Naive thymus-derived CD8-positive, alpha-beta T cell (primary cell): ENCODE measurements at regions not wholly inside any gene's neighbourhood (a gene's known extent, or its start where the extent isn't known, plus 50 kb on each side); places are given as distances from the start of the nearest gene placed in this dataset.

ENCODE experiments used
- ATAC-seq, 2 donors: fragments of 150-1000 bp; cut with Tn5 transposase in 1 of 2; sonication (Bioruptor Pico), chemical (Tn5 transposase) in 1 of 2; 1 replicate in 1 of 2; 2 replicates in 1 of 2; pipeline ENCODE4 v1.10.0; 2021; ENCODE audit warnings: mild to moderate bottlenecking in 2 of 2, moderate library complexity in 2 of 2
- POLR2A ChIA-PET: fragments of 350-600 bp; sonication (Branson Sonifier 250); formaldehyde crosslinking; loops from one replicate; lab custom pipeline; 2021; ENCODE audit warnings: antibody characterized with exemption; lab: Charles Lee
- DNase-seq, 10 donors: peaks; one replicate each; pipeline versions ENCODE4 v3.0.0 to v3.0.0-alpha.2; 2020 to 2022
- H3K27ac Mint-ChIP-seq, 10 donors: one replicate each; pipeline ENCODE4 v1.8.0; 2020 to 2022; ENCODE audit warnings: mild to moderate bottlenecking in 10 of 10, mixed read lengths in 10 of 10, moderate library complexity in 4 of 10, inconsistent platforms in 1 of 10
- H3K27me3 Mint-ChIP-seq, 5 donors: one replicate each; pipeline ENCODE4 v1.8.0; 2021 to 2022; ENCODE audit warnings: mixed read lengths in 5 of 5
- H3K36me3 Mint-ChIP-seq, 3 donors: one replicate each; pipeline ENCODE4 v1.8.0; 2020 to 2022; ENCODE audit warnings: mixed read lengths in 3 of 3, mild to moderate bottlenecking in 2 of 3, inconsistent platforms in 1 of 3
- H3K4me1 Mint-ChIP-seq, 4 donors: one replicate each; pipeline ENCODE4 v1.8.0; 2021 to 2022; ENCODE audit warnings: mixed read lengths in 4 of 4
- H3K4me3 Mint-ChIP-seq, 10 donors: one replicate each; pipeline ENCODE4 v1.8.0; 2020 to 2022; ENCODE audit warnings: mild to moderate bottlenecking in 10 of 10, mixed read lengths in 10 of 10, moderate library complexity in 6 of 10, inconsistent platforms in 1 of 10
- H3K9me3 Mint-ChIP-seq, 9 donors: one replicate each; pipeline ENCODE4 v1.8.0; 2020 to 2022; ENCODE audit warnings: mixed read lengths in 9 of 9, mild to moderate bottlenecking in 3 of 9, inconsistent platforms in 1 of 9, moderate library complexity in 1 of 9

GRCh38 chr5:143741421-143741820, 70.5 kb upstream of the HMHB1 start:
- Mint-ChIP-seq H3K9me3 (peaks cover 0 to 3% (median 0%) of the 10 kb centered on the region in 9 donors), H3K36me3 (peaks cover 0 to 2% (median 0%) of the 10 kb centered on the region in 3 donors), H3K4me1 (peaks cover 0 to 9% (median 5%) of the 10 kb centered on the region in 4 donors), H3K4me3 (no peak overlapping the region), H3K27me3 (no peaks in the 10 kb centered on the region), H3K27ac (no peak overlapping the region)
- DNase-seq (no peak), ATAC-seq (no peak)
- POLR2A ChIA-PET, result no interaction called here

GRCh38 chr5:143740956-143741355, 71.0 kb upstream of the HMHB1 start:
- no peak overlapping the region for H3K27ac Mint-ChIP-seq
- no peaks in the 10 kb centered on the region for H3K27me3 Mint-ChIP-seq
- POLR2A ChIA-PET, result no interaction called here
- ATAC-seq (no peak), DNase-seq (no peak)
- no peak overlapping the region for H3K4me3 Mint-ChIP-seq
- H3K9me3 Mint-ChIP-seq, result peaks cover 0 to 3% (median 0%) of the 10 kb centered on the region in 9 donors
- peaks cover 0 to 9% (median 5%) of the 10 kb centered on the region in 4 donors for H3K4me1 Mint-ChIP-seq
- H3K36me3 Mint-ChIP-seq, result peaks cover 0 to 2% (median 0%) of the 10 kb centered on the region in 3 donors

GRCh38 chr5:143739746-143740145, 72.2 kb upstream of the HMHB1 start:
- Mint-ChIP-seq H3K27me3 (no peaks in the 10 kb centered on the region), H3K4me1 (peaks cover 0 to 9% (median 5%) of the 10 kb centered on the region in 4 donors), H3K9me3 (no peaks in the 10 kb centered on the region), H3K27ac (no peak overlapping the region), H3K4me3 (no peak overlapping the region), H3K36me3 (peaks cover 0 to 2% (median 0%) of the 10 kb centered on the region in 3 donors)
- no peak for ATAC-seq
- POLR2A ChIA-PET, result no interaction called here
- DNase-seq, result no peak

GRCh38 chr5:143738417-143739401, 73.3 kb upstream of the HMHB1 start:
- peaks cover 0 to 9% (median 5%) of the 10 kb centered on the region in 4 donors for H3K4me1 Mint-ChIP-seq
- H3K27ac Mint-ChIP-seq, result no peak overlapping the region
- POLR2A ChIA-PET, result no interaction called here
- no peak for DNase-seq
- H3K9me3 Mint-ChIP-seq, result no peaks in the 10 kb centered on the region
- no peak overlapping the region for H3K4me3 Mint-ChIP-seq
- no peak for ATAC-seq
- no peaks in the 10 kb centered on the region for H3K27me3 Mint-ChIP-seq
- peaks cover 0 to 2% (median 0%) of the 10 kb centered on the region in 3 donors for H3K36me3 Mint-ChIP-seq

GRCh38 chr5:143737062-143737461, 74.9 kb upstream of the HMHB1 start:
- ATAC-seq (no peak), DNase-seq (no peak)
- Mint-ChIP-seq H3K4me3 (no peak overlapping the region), H3K36me3 (no peaks in the 10 kb centered on the region), H3K27ac (no peak overlapping the region), H3K4me1 (peaks cover 0 to 9% (median 5%) of the 10 kb centered on the region in 4 donors), H3K27me3 (no peaks in the 10 kb centered on the region), H3K9me3 (no peaks in the 10 kb centered on the region)
- POLR2A ChIA-PET, result no interaction called here

- POLR2A ChIA-PET, result no interaction called here
- peaks cover 0 to 12% (median 0%) of the 10 kb centered on the region in 5 donors for H3K27me3 Mint-ChIP-seq
These were observed 77.5 kb upstream of the HMHB1 start for GRCh38 chr5:143734456-143734780.

GRCh38 chr5:143733665-143734455, 78.1 kb upstream of the HMHB1 start:
- POLR2A ChIA-PET, result no interaction called here
- Mint-ChIP-seq H3K9me3 (no peaks in the 10 kb centered on the region), H3K36me3 (no peaks in the 10 kb centered on the region), H3K4me3 (no peak overlapping the region), H3K27ac (no peak overlapping the region), H3K27me3 (peaks cover 0 to 15% (median 0%) of the 10 kb centered on the region in 5 donors), H3K4me1 (no peaks in the 10 kb centered on the region)
- no peak for ATAC-seq
- no peak for DNase-seq

More at GRCh38 chr5:143734456-143734780, 77.5 kb upstream of the HMHB1 start:
- Mint-ChIP-seq H3K27ac (no peak overlapping the region), H3K4me1 (no peaks in the 10 kb centered on the region), H3K36me3 (no peaks in the 10 kb centered on the region), H3K9me3 (no peaks in the 10 kb centered on the region), H3K4me3 (no peak overlapping the region)
- no peak for ATAC-seq
- no peak for DNase-seq

- no peak for ATAC-seq
- Mint-ChIP-seq H3K9me3 (no peaks in the 10 kb centered on the region), H3K27ac (no peak overlapping the region), H3K4me3 (no peak overlapping the region), H3K36me3 (no peaks in the 10 kb centered on the region), H3K27me3 (peaks cover 0 to 15% (median 0%) of the 10 kb centered on the region in 5 donors), H3K4me1 (no peaks in the 10 kb centered on the region)
- DNase-seq, result no peak
- POLR2A ChIA-PET, result no interaction called here
These were observed 79.6 kb upstream of the HMHB1 start for GRCh38 chr5:143732402-143732801.

- Mint-ChIP-seq H3K36me3 (no peaks in the 10 kb centered on the region), H3K9me3 (peaks cover 1 to 7% (median 4%) of the 10 kb centered on the region in 9 donors), H3K27ac (no peak overlapping the region), H3K27me3 (peaks cover 0 to 15% (median 2%) of the 10 kb centered on the region in 5 donors), H3K4me1 (no peaks in the 10 kb centered on the region), H3K4me3 (no peak overlapping the region)
- ATAC-seq (no peak), DNase-seq (no peak)
- POLR2A ChIA-PET, result no interaction called here
These were observed 81.7 kb upstream of the HMHB1 start for GRCh38 chr5:143730112-143730801.

- POLR2A ChIA-PET, result no interaction called here
- DNase-seq, result no peak
- no peaks in the 10 kb centered on the region for H3K4me1 Mint-ChIP-seq
- peaks cover 8 to 15% (median 11%) of the 10 kb centered on the region in 9 donors for H3K9me3 Mint-ChIP-seq
- H3K27ac Mint-ChIP-seq, result no peak overlapping the region
- ATAC-seq, result no peak
- H3K36me3 Mint-ChIP-seq, result peaks cover 0 to 8% (median 4%) of the 10 kb centered on the region in 3 donors
- peaks cover 0 to 15% (median 5%) of the 10 kb centered on the region in 5 donors for H3K27me3 Mint-ChIP-seq
- no peak overlapping the region for H3K4me3 Mint-ChIP-seq
These were observed 82.5 kb upstream of the HMHB1 start for GRCh38 chr5:143729334-143729946.

- no peak overlapping the region for H3K4me3 Mint-ChIP-seq
- H3K27ac Mint-ChIP-seq, result no peak overlapping the region
- POLR2A ChIA-PET, result no interaction called here
- DNase-seq, result no peak
- H3K9me3 Mint-ChIP-seq, result peaks cover 8 to 29% (median 19%) of the 10 kb centered on the region in 9 donors
- no peak for ATAC-seq
- no peaks in the 10 kb centered on the region for H3K4me1 Mint-ChIP-seq
- H3K36me3 Mint-ChIP-seq, result peaks cover 0 to 12% (median 8%) of the 10 kb centered on the region in 3 donors
- H3K27me3 Mint-ChIP-seq, result peaks cover 0 to 9% (median 2%) of the 10 kb centered on the region in 5 donors
These were observed 88.8 kb upstream of the HMHB1 start for GRCh38 chr5:143723159-143723558.

GRCh38 chr5:143721925-143722324, 90.0 kb upstream of the HMHB1 start:
- DNase-seq (no peak), ATAC-seq (no peak)
- no peak overlapping the region for H3K4me3 Mint-ChIP-seq
- peaks cover 0 to 12% (median 8%) of the 10 kb centered on the region in 3 donors for H3K36me3 Mint-ChIP-seq
- POLR2A ChIA-PET, result no interaction called here
- H3K9me3 Mint-ChIP-seq, result peaks cover 8 to 29% (median 19%) of the 10 kb centered on the region in 9 donors
- H3K27me3 Mint-ChIP-seq, result peaks cover 0 to 9% (median 2%) of the 10 kb centered on the region in 5 donors
- H3K4me1 Mint-ChIP-seq, result peaks cover 0 to 2% (median 0%) of the 10 kb centered on the region in 4 donors
- H3K27ac Mint-ChIP-seq, result no peak overlapping the region
